Tibial nerve (tissue), 4 donors: ENCODE measurements at regions not wholly inside any gene's neighbourhood (a gene's known extent, or its start where the extent isn't known, plus 50 kb on each side); places are given as distances from the start of the nearest gene placed in this dataset.
"Not testable (repeated sequence)": the region's sequence is repeated elsewhere in the genome, so short reads cannot be mapped to it uniquely, and the experiment has no call there.

ENCODE experiments used
- EP300 ChIP-seq, 2 donors: sonication (generic); formaldehyde crosslinking; IDR thresholded peaks; one replicate each; pipeline ENCODE4 v1.6.1; 2017; ENCODE audit warnings: antibody characterized with exemption in 2 of 2, mild to moderate bottlenecking in 1 of 2
- POLR2A ChIP-seq, 2 donors: fragments of 450-650 bp; IDR thresholded peaks; one replicate each; pipeline ENCODE4 v1.6.1; 2017; ENCODE audit warnings: antibody characterized with exemption in 2 of 2, mild to moderate bottlenecking in 2 of 2, moderate library complexity in 2 of 2
- TF ChIP-seq, protein P1 (sequence below), 5 experiments: fragments of 200-600 bp in 3 of 5; fragments of 450-650 bp in 2 of 5; sonication (generic) in 3 of 5; IDR thresholded peaks; one replicate each; pipeline ENCODE4 v1.5.1; 2016 to 2019; ENCODE audit warnings: antibody characterized with exemption in 5 of 5, mild to moderate bottlenecking in 3 of 5, moderate library complexity in 2 of 5

DNA sequence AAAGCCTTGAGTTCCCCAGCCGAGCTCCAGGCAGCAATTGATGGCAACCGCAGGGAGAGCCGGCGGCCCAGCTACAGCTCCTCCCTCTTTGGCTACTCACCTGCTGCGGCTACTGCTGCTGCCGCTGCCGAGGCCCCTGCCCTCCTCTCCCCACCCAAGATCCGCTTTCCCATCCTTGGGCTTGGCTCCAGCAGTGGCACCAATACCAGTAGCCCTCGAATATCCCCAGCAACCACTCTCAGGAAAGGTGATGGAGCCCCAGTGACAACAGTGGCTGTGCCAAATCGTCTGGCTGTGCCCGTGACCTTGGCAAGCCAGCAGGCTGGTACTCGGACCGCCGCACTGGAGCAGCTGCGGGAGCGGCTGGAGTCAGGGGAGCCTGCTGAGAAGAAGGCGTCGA, 298.0 kb upstream of the ADGRL2 start:
- TF ChIP-seq, protein P1, sequence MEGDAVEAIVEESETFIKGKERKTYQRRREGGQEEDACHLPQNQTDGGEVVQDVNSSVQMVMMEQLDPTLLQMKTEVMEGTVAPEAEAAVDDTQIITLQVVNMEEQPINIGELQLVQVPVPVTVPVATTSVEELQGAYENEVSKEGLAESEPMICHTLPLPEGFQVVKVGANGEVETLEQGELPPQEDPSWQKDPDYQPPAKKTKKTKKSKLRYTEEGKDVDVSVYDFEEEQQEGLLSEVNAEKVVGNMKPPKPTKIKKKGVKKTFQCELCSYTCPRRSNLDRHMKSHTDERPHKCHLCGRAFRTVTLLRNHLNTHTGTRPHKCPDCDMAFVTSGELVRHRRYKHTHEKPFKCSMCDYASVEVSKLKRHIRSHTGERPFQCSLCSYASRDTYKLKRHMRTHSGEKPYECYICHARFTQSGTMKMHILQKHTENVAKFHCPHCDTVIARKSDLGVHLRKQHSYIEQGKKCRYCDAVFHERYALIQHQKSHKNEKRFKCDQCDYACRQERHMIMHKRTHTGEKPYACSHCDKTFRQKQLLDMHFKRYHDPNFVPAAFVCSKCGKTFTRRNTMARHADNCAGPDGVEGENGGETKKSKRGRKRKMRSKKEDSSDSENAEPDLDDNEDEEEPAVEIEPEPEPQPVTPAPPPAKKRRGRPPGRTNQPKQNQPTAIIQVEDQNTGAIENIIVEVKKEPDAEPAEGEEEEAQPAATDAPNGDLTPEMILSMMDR (IDR thresholded peaks at IDR 0.05) = not testable (repeated sequence)
- not testable (repeated sequence) for TF ChIP-seq EP300, POLR2A (IDR thresholded peaks at IDR 0.05)
